GM12892 (cell line): ENCODE measurements at regions not wholly inside any gene's neighbourhood (a gene's known extent, or its start where the extent isn't known, plus 50 kb on each side); places are given as distances from the start of the nearest gene placed in this dataset.

Experiments
- POLR2A ChIP-seq: IDR thresholded peaks from 2 replicates; pipeline ENCODE4 v1.6.1; 2011; ENCODE audit warnings: low read depth, low read length, control low read depth
- POLR2AphosphoS5 ChIP-seq: IDR thresholded peaks from 2 replicates; pipeline ENCODE4 v1.6.1; 2011; ENCODE audit warnings: low read depth, low read length, control low read depth

DNA sequence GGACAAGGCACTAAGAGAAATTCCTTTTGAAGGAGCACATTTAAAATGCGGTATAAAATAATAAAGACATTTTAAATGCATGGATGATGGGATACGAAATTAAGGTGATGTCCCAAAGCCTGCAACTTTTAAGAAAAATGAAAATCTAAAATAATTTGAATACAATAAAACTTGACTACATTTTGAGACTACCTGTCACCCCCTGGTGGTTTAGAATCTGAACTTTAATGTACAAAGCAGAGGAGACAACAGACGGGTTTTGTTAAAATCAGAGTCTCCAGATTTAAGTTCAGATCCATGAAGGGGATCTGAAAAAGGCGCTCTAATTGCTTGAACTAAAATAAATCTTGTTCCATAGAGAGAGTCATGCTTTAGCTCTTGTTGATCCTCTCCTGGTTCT lies 1129.3 kb upstream of the PCDH20 start:
- no peak for TF ChIP-seq POLR2AphosphoS5
- TF ChIP-seq POLR2A = no peak
